ENCODE measurements at regions not wholly inside any gene's neighbourhood (a gene's known extent, or its start where the extent isn't known, plus 50 kb on each side); places are given as distances from the start of the nearest gene placed in this dataset.

DNA sequence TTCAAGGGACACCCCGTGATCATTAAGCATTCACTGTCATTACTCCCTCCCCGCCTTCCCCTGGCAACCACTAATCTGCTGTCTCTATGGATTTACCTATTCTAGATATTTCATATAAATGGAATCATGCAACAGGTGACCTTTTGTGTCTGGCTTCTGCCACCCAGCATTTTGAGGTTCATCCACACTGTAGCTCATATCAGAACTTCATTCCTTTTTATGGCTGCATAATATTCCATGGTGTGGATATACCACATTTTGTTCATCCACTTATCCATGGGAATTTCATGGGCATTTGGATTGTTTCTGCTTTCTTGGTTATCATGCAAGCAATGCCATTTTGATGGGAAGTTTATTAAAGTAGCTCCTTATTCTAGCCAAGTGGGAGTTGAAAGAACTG lies 184.2 kb upstream of the VASH1 start:
- TF ChIP-seq, protein P1, sequence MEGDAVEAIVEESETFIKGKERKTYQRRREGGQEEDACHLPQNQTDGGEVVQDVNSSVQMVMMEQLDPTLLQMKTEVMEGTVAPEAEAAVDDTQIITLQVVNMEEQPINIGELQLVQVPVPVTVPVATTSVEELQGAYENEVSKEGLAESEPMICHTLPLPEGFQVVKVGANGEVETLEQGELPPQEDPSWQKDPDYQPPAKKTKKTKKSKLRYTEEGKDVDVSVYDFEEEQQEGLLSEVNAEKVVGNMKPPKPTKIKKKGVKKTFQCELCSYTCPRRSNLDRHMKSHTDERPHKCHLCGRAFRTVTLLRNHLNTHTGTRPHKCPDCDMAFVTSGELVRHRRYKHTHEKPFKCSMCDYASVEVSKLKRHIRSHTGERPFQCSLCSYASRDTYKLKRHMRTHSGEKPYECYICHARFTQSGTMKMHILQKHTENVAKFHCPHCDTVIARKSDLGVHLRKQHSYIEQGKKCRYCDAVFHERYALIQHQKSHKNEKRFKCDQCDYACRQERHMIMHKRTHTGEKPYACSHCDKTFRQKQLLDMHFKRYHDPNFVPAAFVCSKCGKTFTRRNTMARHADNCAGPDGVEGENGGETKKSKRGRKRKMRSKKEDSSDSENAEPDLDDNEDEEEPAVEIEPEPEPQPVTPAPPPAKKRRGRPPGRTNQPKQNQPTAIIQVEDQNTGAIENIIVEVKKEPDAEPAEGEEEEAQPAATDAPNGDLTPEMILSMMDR (IDR thresholded peaks at IDR 0.05) = no peak
- TF ChIP-seq POLR2A (IDR thresholded peaks at IDR 0.05) (no peak), EP300 (IDR thresholded peaks at IDR 0.05) (no peak)

All from ovary (tissue), 3 donors.